ENCODE measurements at regions not wholly inside any gene's neighbourhood (a gene's known extent, or its start where the extent isn't known, plus 50 kb on each side); places are given as distances from the start of the nearest gene placed in this dataset.
"Not testable (repeated sequence)": the region's sequence is repeated elsewhere in the genome, so short reads cannot be mapped to it uniquely, and the experiment has no call there.

GRCh38 chr10:59454171-59454919 is 92.0 kb upstream of the FAM13C start:
- DNase-seq (ENCODE audit: low spot score): no peak

- no peak for DNase-seq (ENCODE audit: low spot score)
These were observed 86.3 kb upstream of the FAM13C start for GRCh38 chr10:59448616-59449015.

- DNase-seq (ENCODE audit: low spot score): no peak
These were observed 73.4 kb upstream of the FAM13C start for GRCh38 chr10:59435707-59436106.

GRCh38 chr10:59434463-59435321 is 72.3 kb upstream of the FAM13C start:
- DNase-seq (ENCODE audit: low spot score): no peak

GRCh38 chr10:59433720-59434428 is 71.5 kb upstream of the FAM13C start:
- no peak for DNase-seq (ENCODE audit: low spot score)

- no peak for DNase-seq (ENCODE audit: low spot score)
These were observed 70.0 kb upstream of the FAM13C start for GRCh38 chr10:59432207-59432900.

GRCh38 chr10:59413795-59414194 is 51.4 kb upstream of the FAM13C start:
- DNase-seq (ENCODE audit: low spot score): not testable (repeated sequence)

Measured in D341Med (cell line).